IPS-NIHi7 (cell line): ENCODE measurements at regions not wholly inside any gene's neighbourhood (a gene's known extent, or its start where the extent isn't known, plus 50 kb on each side); places are given as distances from the start of the nearest gene placed in this dataset.

ENCODE experiments used
- DNase-seq: peaks from one replicate; pipeline ENCODE4 v3.0.0; 2012; ENCODE audit warnings: mixed read lengths; ENCODE audit errors: extremely low spot score

- DNase-seq: no peak
Measured at GRCh38 chr7:13442226-13442625, 547.2 kb downstream of the ETV1 start.

DNA sequence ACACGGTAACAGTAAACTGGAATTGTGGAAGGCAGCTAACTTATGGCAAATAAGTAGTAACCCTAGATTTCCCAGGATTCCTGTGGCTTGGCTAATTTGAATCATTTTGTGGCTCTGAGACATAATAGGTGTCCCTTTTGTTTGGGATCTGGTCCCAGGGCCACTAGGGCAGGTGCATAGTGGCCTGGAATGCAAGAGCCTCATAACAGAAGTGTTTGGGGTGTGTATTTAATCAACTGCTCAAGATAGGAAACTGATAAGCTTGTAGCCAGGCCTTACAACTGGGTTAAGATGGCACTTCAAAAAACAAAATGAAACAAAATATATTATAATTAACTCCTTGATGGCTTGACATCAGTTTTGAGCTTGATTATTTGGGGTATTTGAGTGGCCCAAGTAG lies 541.8 kb downstream of the ETV1 start:
- DNase-seq: no peak

GRCh38 chr7:13448243-13448642 lies 541.2 kb downstream of the ETV1 start:
- no peak for DNase-seq

DNA sequence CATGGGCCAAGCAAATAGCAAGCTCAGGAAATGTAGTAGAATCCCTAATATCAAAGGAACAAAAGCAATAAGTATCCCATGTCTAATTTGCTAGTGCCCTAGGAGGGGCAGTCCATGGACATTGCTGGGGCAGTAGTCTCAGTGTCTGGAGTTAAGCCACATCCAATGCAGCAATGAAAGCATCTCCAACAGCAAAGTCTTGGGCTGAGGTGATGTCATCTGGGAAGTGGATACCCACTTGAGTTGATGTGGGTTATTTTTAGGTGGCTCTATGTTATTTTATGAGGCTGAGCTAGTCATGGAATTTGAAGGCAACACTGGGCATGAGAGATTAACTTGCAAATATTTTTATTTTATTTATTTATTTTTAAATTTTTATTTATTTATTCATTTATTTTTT lies 540.0 kb downstream of the ETV1 start:
- no peak for DNase-seq

GRCh38 chr7:13454916-13455592 lies 534.4 kb downstream of the ETV1 start:
- DNase-seq: no peak

GRCh38 chr7:13457790-13458189 lies 531.7 kb downstream of the ETV1 start:
- no peak for DNase-seq

DNA sequence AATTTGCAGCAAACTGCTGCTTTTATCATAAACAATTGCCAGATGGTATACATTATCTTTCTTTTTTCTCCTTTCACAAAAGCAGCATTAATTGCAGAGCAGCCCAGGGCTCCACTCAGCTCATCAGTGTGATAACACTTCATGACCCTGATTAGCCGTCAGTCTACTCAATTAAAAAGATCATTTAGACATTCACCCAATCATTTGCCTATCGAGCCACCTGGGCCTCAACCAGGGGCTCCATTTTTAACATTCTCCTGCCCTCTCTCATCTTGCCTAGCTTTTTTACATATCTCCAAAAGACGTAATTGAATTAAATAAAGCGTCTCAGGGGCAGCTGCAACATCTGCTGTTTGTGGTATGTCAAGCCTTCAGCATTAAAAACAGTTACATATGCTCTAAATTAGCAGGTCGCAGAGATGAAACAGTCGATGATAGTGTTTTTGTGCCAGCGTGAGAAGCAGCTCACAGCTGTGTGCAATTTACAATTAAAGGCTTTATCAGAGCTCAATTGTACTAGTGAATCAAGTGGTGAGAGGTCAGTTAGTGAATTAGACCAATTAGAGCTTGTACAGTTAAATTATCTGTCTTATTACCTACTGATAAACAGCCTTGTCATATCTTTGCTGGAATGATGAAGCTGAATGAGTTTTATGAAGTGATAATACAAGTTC lies 522.5 kb downstream of the ETV1 start:
- no peak for DNase-seq

DNA sequence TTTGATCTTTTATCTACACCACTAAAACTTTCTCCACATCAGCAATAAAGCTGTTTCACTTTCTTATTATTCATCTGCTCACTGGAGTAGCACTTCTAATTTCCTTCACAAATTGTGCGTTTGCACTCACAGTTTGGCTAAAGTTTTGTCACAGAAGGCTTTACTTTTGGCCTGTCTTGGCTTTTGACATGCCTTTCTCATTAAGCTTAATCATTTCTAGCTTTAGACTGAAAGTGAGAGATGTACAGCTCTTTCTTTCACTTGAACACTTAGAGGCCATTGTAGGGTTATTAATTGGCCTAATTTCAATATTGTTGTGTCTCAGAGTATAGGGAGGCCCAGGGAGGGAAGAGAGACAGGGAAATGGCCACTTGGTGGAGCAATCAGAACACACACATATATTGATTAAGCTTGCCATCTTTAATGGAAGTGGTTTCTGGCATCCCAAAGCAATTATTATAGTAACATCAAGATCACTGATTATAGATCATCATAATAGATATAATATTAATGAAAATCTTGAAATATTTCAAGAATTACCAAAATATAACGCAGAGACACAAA lies 512.5 kb downstream of the ETV1 start:
- no peak for DNase-seq

- no peak for DNase-seq
Measured at GRCh38 chr7:13489386-13489785, 500.1 kb downstream of the ETV1 start.

GRCh38 chr7:13496976-13497375 lies 492.5 kb downstream of the ETV1 start:
- no peak for DNase-seq

- no peak for DNase-seq
Measured at GRCh38 chr7:13508586-13508985, 480.9 kb downstream of the ETV1 start.

- DNase-seq: no peak
Measured at GRCh38 chr7:13518738-13519137, 470.7 kb downstream of the ETV1 start.

- DNase-seq: no peak
Measured at GRCh38 chr7:13524076-13524475, 465.4 kb downstream of the ETV1 start.

GRCh38 chr7:13532028-13532753 lies 457.3 kb downstream of the ETV1 start:
- DNase-seq: no peak

- DNase-seq: no peak
Measured at GRCh38 chr7:13538669-13539068, 450.8 kb downstream of the ETV1 start.

DNA sequence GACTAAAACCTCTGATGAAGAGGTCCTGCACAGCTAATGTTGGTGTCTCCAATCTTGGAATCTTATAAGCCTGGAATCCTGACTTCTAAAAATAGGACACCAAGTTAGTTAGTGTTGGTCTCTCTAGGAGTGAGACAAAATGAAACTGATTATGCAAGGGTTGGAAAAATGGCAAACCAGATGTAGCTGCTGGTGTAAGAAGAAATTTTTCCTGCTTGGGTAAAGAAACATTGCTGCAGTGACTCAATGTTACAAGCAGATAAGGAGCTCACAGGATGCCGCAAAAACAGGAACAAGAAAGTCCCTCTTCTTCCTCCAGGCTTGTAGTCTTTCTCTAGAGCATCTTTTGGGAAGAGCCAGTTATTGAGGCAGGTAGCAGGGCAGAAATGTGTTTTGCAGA lies 449.0 kb downstream of the ETV1 start:
- no peak for DNase-seq

- DNase-seq: no peak
Measured at GRCh38 chr7:13541326-13541725, 448.1 kb downstream of the ETV1 start.

- no peak for DNase-seq
Measured at GRCh38 chr7:13542451-13542850, 447.0 kb downstream of the ETV1 start.

GRCh38 chr7:13551503-13551902 lies 438.0 kb downstream of the ETV1 start:
- DNase-seq: no peak

GRCh38 chr7:13560441-13560840 lies 429.0 kb downstream of the ETV1 start:
- DNase-seq: no peak

DNA sequence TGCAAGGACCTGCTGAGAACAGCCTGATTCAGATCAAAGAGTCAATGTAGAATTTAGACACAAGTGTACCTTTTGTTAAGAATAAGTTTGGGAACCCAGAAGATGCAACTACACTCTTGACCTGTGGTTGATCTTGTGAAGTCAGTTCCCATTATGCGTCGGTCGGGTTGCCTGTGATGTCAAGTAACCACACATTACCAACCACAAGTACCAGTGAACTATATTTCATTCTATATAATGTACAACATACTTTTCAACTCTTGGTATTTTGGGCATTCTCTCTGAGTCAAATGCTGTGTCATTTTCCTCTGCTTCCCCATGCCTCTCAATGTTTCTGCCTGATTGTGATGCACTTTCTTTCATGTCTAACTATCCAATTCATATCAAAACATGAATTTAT lies 426.2 kb downstream of the ETV1 start:
- no peak for DNase-seq

DNA sequence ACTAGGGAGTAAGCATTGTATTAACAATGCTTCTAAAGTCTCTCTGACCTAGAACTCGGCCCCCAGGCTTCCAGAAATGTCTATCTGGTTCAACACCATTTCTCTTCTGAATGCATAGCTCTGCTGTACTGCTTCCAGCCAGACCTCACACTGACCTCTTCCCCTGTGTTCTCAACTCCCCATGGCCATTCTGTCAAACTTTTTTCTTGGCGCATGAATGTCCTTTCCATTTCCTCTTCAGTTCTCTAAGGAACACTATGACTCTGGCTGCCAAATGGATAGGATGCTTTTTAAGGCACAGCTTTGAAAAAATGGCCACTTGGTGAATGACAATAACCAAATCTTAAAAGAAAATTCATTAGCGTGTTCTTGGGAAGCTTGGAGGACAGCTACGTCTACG lies 425.8 kb downstream of the ETV1 start:
- DNase-seq: no peak
